ENCODE measurements at regions not wholly inside any gene's neighbourhood (a gene's known extent, or its start where the extent isn't known, plus 50 kb on each side); places are given as distances from the start of the nearest gene placed in this dataset.

DNA sequence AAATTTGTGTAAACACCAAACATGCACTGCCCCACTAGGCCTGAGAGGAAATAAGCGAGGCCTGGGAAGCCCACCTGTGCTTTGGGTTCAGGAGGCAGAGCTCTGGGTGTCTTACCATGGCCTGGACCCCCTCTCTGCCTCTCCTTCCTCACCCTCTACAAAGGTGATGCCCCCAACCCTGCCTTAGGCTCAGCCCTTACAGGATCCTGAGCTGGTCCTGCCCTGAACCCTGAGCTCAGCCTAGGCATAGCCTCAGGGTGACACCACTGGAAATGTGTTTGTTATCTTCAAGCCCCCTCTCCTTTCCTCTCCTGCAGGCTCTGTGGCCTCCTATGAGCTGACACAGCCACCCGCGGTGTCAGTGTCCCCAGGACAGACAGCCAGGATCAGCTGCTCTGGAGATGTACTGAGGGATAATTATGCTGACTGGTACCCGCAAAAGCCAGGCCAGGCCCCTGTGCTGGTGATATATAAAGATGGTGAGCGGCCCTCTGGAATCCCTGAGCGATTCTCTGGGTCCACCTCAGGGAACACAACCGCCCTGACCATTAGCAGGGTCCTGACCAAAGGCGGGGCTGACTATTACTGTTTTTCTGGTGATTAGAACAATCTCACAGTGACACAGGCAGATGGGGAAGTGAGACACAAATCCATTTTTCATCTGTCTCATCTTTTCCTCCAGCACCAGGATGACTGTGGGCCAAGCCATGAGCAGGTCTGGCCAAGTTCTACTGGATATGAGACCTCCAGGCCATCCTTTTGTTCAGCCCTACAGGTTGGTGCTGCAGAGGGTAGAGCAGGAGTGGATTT, 117.8 kb downstream of the GGTLC2 start:
- no peak for TF ChIP-seq EZH2 (IDR thresholded peaks at IDR 0.05; ENCODE audit: borderline replicate concordance, insufficient read depth, low read depth, low read length, poor library complexity, severe bottlenecking)
- TF ChIP-seq, protein P1, sequence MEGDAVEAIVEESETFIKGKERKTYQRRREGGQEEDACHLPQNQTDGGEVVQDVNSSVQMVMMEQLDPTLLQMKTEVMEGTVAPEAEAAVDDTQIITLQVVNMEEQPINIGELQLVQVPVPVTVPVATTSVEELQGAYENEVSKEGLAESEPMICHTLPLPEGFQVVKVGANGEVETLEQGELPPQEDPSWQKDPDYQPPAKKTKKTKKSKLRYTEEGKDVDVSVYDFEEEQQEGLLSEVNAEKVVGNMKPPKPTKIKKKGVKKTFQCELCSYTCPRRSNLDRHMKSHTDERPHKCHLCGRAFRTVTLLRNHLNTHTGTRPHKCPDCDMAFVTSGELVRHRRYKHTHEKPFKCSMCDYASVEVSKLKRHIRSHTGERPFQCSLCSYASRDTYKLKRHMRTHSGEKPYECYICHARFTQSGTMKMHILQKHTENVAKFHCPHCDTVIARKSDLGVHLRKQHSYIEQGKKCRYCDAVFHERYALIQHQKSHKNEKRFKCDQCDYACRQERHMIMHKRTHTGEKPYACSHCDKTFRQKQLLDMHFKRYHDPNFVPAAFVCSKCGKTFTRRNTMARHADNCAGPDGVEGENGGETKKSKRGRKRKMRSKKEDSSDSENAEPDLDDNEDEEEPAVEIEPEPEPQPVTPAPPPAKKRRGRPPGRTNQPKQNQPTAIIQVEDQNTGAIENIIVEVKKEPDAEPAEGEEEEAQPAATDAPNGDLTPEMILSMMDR (IDR thresholded peaks at IDR 0.05), result no peak
